MG63 (cell line): ENCODE measurements at regions not wholly inside any gene's neighbourhood (a gene's known extent, or its start where the extent isn't known, plus 50 kb on each side); places are given as distances from the start of the nearest gene placed in this dataset.
"Not testable (repeated sequence)": the region's sequence is repeated elsewhere in the genome, so short reads cannot be mapped to it uniquely, and the experiment has no call there.

Experiments used
- DNase-seq: peaks from one replicate; pipeline ENCODE4 v3.0.0-alpha.2; 2020
- H3K27me3 ChIP-seq: fragments of 250-450 bp; sonication (Bioruptor Pico); 2 replicates; pipeline ENCODE4 v1.5.1; 2020; ENCODE audit warnings: mild to moderate bottlenecking, moderate library complexity
- H3K36me3 ChIP-seq: fragments of 250-450 bp; sonication (Bioruptor Pico); 2 replicates; pipeline ENCODE4 v1.5.1; 2020; ENCODE audit warnings: mild to moderate bottlenecking, moderate library complexity
- H3K4me3 ChIP-seq: fragments of 250-450 bp; sonication (Bioruptor Pico); 2 replicates; pipeline ENCODE4 v1.5.1; 2020; ENCODE audit warnings: mild to moderate bottlenecking, moderate library complexity
- H3K9me3 ChIP-seq: fragments of 250-450 bp; sonication (Bioruptor Pico); 2 replicates; pipeline ENCODE4 v1.5.1; 2020; ENCODE audit warnings: mild to moderate bottlenecking, moderate library complexity

DNA sequence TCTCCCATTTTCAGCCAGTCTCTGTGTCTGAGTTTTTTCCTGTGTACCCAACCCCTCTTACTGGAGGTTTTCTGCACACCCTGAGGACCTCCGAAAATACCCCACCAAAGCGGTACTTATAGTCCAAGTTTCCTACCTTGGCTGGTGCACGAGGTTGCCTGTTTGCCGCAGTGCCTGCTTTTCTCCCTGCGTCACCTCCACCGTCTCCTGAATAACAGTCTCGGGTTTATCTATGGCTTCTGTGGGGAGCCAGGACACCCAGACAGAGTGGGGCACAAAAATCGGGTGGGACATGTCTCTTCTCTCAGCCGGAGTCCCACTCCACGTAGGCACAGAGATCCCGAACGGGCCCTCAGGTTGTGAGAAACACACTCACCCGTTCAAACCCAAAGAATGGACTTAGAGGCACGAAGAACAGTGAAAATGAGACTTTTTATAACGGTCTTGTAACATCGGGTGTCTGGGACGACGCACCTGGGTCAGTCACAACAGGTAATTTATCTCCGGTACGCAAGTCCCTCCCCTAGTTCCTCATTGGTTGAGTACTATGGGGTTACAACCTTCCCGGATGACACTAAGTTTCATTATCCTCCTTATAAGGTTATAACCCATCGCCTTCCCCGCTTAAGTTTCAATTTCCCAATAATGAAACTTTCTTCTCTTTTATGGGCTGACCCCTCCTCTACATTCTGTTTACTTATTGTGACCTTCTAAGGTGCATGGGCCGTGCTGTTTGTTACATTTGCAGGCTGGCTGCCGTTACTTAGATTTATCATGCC is 970.2 kb upstream of the COX7C start:
- no peak for DNase-seq
- Histone ChIP-seq H3K27me3 (no peaks in the 10 kb centered on the region), H3K9me3 (no peaks in the 10 kb centered on the region), H3K36me3 (no peaks in the 10 kb centered on the region), H3K4me3 (no peak overlapping the region)

- Histone ChIP-seq H3K27me3 (no peaks in the 10 kb centered on the region), H3K4me3 (no peak overlapping the region), H3K36me3 (no peaks in the 10 kb centered on the region), H3K9me3 (no peaks in the 10 kb centered on the region)
- DNase-seq, result no peak
Observed at GRCh38 chr5:85648495-85648894, 969.2 kb upstream of the COX7C start.

- Histone ChIP-seq H3K36me3 (no peaks in the 10 kb centered on the region), H3K4me3 (no peak overlapping the region), H3K27me3 (no peaks in the 10 kb centered on the region), H3K9me3 (no peaks in the 10 kb centered on the region)
- no peak for DNase-seq
Observed at GRCh38 chr5:85651731-85652130, 966.0 kb upstream of the COX7C start.

DNA sequence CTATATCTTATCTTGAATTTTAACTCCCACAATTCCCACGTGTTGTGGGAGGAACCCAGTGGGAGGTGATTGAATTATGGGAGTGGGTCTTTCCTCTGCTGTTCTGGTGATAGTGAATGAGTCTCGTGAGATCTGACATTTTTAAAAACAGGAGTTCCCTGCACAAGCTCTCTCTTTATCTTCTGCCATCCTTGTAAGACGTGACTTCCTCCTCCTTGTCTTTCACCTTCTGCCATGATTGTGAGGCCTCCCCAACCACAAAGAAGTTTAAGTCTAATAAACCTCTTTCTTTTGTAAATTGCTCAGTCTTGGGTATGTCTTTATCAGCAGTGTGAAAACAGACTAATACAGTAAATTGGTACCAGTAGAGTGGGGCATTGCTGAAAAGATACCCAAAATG is 963.6 kb upstream of the COX7C start:
- not testable (repeated sequence) for H3K9me3 ChIP-seq, H3K27me3 ChIP-seq, H3K4me3 ChIP-seq, H3K36me3 ChIP-seq, DNase-seq

GRCh38 chr5:85656050-85656449 is 961.7 kb upstream of the COX7C start:
- no peak for DNase-seq
- Histone ChIP-seq H3K9me3 (no peaks in the 10 kb centered on the region), H3K4me3 (no peak overlapping the region), H3K36me3 (no peaks in the 10 kb centered on the region), H3K27me3 (no peaks in the 10 kb centered on the region)

- H3K9me3 ChIP-seq, DNase-seq, H3K27me3 ChIP-seq, H3K36me3 ChIP-seq, H3K4me3 ChIP-seq: not testable (repeated sequence)
Observed at GRCh38 chr5:85657328-85657727, 960.4 kb upstream of the COX7C start.

GRCh38 chr5:85662969-85663707 is 954.6 kb upstream of the COX7C start:
- not testable (repeated sequence) for H3K27me3 ChIP-seq, DNase-seq, H3K36me3 ChIP-seq, H3K4me3 ChIP-seq, H3K9me3 ChIP-seq

GRCh38 chr5:85663708-85664031 is 954.1 kb upstream of the COX7C start:
- Histone ChIP-seq H3K27me3 (no peaks in the 10 kb centered on the region; the same call in 1 of the 2 replicates), H3K9me3 (no peaks in the 10 kb centered on the region), H3K4me3 (no peak overlapping the region), H3K36me3 (no peaks in the 10 kb centered on the region)
- no peak for DNase-seq

DNA sequence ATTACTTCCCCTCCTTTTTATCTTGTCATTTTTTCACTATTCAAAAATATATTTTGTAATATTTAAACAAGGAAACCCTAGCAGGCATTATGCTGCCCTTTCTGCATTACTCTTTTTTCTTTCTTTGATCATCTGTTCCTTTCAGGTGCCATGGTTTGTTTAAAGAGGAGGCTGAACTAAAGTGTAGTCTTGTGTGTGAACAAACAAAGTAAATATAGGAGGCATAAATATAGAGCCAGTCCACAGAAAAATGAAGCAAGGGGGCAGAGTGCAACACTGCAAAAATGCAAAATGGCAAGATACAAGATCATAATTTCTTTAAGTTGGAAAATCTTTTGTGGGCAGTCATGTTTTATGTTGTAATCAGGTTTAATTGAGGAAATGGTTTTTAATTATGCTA is 947.3 kb upstream of the COX7C start:
- Histone ChIP-seq H3K27me3 (no peaks in the 10 kb centered on the region), H3K4me3 (no peak overlapping the region)
- no peak for DNase-seq

DNA sequence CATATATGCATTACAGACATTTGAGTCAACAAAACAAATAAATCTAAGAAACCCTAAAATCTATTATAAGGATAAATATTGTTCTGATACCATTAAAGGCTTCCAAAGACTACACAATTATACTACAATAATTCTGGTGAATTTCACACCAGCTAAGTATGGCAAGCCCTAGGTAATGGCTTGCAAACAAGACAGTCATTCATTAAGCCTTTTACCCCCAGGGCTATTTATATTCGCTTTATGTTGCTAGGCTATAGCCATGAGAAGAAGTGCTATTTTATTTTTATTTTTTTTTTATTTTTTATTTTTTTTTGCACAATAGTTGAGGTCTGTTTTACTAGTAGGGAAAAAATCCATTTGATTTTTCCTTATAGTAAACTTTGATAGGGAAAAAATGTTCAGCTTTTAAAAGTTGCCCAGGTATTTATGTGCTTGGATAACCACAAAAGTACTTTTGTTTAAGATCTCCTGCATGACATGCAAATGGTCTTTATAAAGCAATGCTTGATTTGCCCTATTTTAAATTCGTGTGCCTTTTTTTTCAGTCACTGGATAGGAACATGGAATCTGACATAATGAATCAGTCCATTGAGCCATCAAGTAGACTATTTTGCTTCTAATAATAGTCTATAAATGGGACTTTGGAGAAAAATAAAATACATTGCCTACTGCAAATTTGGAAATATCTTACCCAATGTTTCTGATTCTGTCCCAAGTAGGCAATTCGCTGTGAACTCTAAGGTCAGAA is 946.3 kb upstream of the COX7C start:
- H3K9me3 ChIP-seq, result no peaks in the 10 kb centered on the region
- H3K4me3 ChIP-seq, result no peak overlapping the region
- no peaks in the 10 kb centered on the region for H3K36me3 ChIP-seq
- no peak for DNase-seq
- H3K27me3 ChIP-seq, result no peaks in the 10 kb centered on the region

More for the DNA sequence above, 947.3 kb upstream of the COX7C start:
- H3K36me3 ChIP-seq, result no peaks in the 10 kb centered on the region
- H3K9me3 ChIP-seq, result no peaks in the 10 kb centered on the region

DNA sequence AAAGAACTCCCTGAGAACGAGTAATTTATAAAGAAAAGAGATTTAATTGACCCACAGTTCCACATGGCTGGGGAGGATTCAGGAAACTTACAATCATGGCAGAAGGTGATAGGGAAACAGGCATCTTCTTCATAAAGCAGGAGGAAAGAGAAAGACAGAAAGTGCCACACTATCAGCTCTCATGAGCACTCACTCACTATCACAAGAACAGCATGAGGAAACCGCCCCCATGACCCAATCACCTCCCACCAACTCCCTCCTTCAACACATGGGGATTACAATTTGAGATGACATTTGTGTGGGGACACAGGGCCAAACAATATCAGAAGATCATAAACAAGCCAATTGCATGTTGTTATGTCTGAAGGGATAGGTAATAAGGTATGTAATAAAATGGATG is 935.9 kb upstream of the COX7C start:
- Histone ChIP-seq H3K9me3 (no peaks in the 10 kb centered on the region), H3K27me3 (no peaks in the 10 kb centered on the region), H3K36me3 (no peaks in the 10 kb centered on the region), H3K4me3 (no peak overlapping the region)
- DNase-seq, result no peak

- Histone ChIP-seq H3K4me3 (no peak overlapping the region), H3K27me3 (no peaks in the 10 kb centered on the region), H3K36me3 (no peaks in the 10 kb centered on the region), H3K9me3 (no peaks in the 10 kb centered on the region)
- DNase-seq, result no peak
Observed at GRCh38 chr5:85684351-85684750, 933.4 kb upstream of the COX7C start.

- Histone ChIP-seq H3K27me3 (no peaks in the 10 kb centered on the region), H3K9me3 (no peaks in the 10 kb centered on the region), H3K4me3 (no peak overlapping the region), H3K36me3 (no peaks in the 10 kb centered on the region)
- no peak for DNase-seq
Observed at GRCh38 chr5:85703296-85703695, 914.4 kb upstream of the COX7C start.

DNA sequence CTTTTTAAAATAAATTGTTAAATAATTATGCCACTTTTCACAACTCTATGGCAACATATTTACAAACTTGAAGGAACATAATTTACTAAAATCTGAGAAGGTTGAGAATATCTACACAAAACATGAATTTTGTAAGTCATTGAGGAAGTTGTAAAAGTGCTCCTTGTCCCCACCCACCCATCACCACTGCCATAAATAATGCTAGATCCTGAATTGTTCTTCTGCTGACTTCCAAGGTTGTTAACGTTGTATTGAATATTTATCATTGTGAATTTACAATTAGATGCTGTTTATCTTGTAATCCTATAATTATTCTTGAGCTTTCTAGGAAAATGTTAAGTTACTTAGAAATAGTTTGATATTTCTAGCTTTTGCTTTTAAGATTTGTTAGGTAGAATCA is 908.0 kb upstream of the COX7C start:
- Histone ChIP-seq H3K4me3 (no peak overlapping the region), H3K27me3 (no peaks in the 10 kb centered on the region), H3K36me3 (no peaks in the 10 kb centered on the region), H3K9me3 (no peaks in the 10 kb centered on the region)
- no peak for DNase-seq

DNA sequence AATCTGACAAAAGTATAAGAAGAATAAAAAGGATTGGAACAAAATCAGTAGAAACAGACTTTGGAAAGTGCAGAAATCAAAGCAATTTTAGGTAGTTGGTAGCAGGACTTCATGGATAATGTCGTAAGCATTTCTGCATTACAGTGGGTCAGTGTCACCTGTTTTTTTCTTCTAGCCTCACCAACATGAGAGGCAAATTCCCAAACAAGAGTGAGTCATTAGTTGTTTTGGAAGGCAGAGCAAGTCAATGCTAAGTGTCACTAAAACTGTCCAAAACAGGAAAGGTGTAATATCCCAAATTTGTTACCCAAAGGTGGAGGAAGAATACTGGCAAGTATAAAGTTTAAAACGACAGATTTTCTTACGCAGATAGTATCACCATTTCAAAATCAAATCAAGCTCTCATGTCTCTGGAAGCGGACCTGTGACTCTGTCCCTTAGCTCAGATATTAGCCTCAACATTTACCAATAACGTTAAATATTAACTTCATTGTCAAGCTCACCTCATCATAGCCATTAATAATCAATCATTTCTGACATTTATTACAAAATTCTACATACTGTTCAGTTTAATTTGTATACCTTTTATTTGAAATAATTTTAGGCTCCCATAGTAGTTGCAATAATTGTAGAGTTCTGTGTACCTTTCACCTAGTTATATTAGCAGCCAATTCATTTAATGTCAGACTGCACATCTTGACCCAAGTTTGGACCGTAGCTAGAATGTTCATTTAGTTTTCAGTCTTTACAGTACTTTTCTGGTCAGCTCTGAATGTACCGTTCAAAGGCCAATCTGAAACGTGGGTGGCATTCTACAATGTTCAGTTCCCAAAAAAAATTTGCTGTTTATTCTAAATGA is 901.2 kb upstream of the COX7C start:
- Histone ChIP-seq H3K4me3 (no peak overlapping the region), H3K9me3 (no peaks in the 10 kb centered on the region), H3K27me3 (no peaks in the 10 kb centered on the region), H3K36me3 (no peaks in the 10 kb centered on the region)
- DNase-seq, result no peak

DNA sequence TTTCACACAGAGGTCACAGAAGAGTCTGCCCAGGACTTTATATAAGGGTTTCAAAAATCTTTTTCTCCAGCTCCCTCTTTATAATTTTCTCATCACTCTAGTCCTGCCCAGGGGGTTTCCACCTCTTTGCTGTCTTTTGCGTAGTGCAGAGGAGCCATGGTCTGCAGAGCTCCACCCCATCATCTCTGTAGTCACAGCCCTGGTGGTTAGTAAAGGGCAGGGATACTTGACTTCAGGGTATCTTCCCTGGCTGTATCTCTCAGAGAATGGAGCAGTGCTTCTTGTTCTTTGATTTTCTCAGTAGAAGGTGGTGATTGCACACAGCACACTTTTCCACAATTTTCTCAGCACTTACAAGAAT is 900.6 kb upstream of the COX7C start:
- no peak overlapping the region for H3K4me3 ChIP-seq
- H3K27me3 ChIP-seq, result no peaks in the 10 kb centered on the region
- no peaks in the 10 kb centered on the region for H3K9me3 ChIP-seq
- DNase-seq, result no peak
- H3K36me3 ChIP-seq, result no peaks in the 10 kb centered on the region

- Histone ChIP-seq H3K9me3 (no peaks in the 10 kb centered on the region), H3K4me3 (no peak overlapping the region), H3K27me3 (no peaks in the 10 kb centered on the region), H3K36me3 (no peaks in the 10 kb centered on the region)
- DNase-seq, result no peak
Observed at GRCh38 chr5:85732185-85732584, 885.6 kb upstream of the COX7C start.
